H1 (cell line): ENCODE measurements at regions not wholly inside any gene's neighbourhood (a gene's known extent, or its start where the extent isn't known, plus 50 kb on each side); places are given as distances from the start of the nearest gene placed in this dataset.

Source experiments
- CTCF ChIA-PET: fragments of 300-600 bp; sonication (Branson Sonifier 250); formaldehyde crosslinking; loops from one replicate; lab custom pipeline; 2021; ENCODE audit not compliant: partially characterized antibody; lab: Charles Lee
- POLR2A ChIA-PET: fragments of 300-600 bp; sonication (Branson Sonifier 250); formaldehyde crosslinking; loops from one replicate; lab custom pipeline; 2021; ENCODE audit warnings: inconsistent platforms; ENCODE audit not compliant: partially characterized antibody; lab: Charles Lee
- DNase-seq, 2 experiments: peaks; one replicate each; pipeline versions ENCODE4 v3.0.0 to v3.0.0-alpha.2; 2010 to 2022; ENCODE audit warnings: low spot score in 2 of 2, low read depth in 1 of 2, mixed read lengths in 1 of 2
- FAIRE-seq: peaks from 2 replicates; lab custom pipeline; 2011; peaks lifted over from hg19 to GRCh38; lab: Jason Lieb, UNC
- H2AFZ ChIP-seq: 2 replicates; pipeline ENCODE4 v1.8.1; 2012; ENCODE audit warnings: low read length, inconsistent platforms
- H2AK5ac ChIP-seq: 2 replicates; pipeline ENCODE4 v1.6.1; 2013; ENCODE audit warnings: low read depth, low read length
- H2BK120ac ChIP-seq: replicated peaks from 2 replicates; pipeline ENCODE3; 2013; ENCODE audit warnings: low read depth, low read length, inconsistent platforms
- H2BK12ac ChIP-seq: 2 replicates; pipeline ENCODE4 v1.6.1; 2013; ENCODE audit warnings: low read depth, low read length
- H2BK15ac ChIP-seq: 2 replicates; pipeline ENCODE4 v1.6.1; 2013; ENCODE audit warnings: low read length
- H2BK20ac ChIP-seq: 2 replicates; pipeline ENCODE4 v1.6.1; 2013; ENCODE audit warnings: low read length
- H2BK5ac ChIP-seq: 2 replicates; pipeline ENCODE4 v1.6.1; 2013; ENCODE audit warnings: low read depth, low read length
- H3K14ac ChIP-seq: 2 replicates; pipeline ENCODE4 v1.6.1; 2013; ENCODE audit warnings: inconsistent platforms; ENCODE audit not compliant: insufficient read length
- H3K18ac ChIP-seq: 2 replicates; pipeline ENCODE4 v1.6.1; 2013; ENCODE audit warnings: low read length; ENCODE audit errors: extremely low read depth
- H3K23ac ChIP-seq: 2 replicates; pipeline ENCODE4 v1.6.1; 2013; ENCODE audit warnings: inconsistent platforms; ENCODE audit not compliant: insufficient read length
- H3K23me2 ChIP-seq: 2 replicates; pipeline ENCODE4 v1.6.1; 2013; ENCODE audit warnings: low read depth, low read length
- H3K27ac ChIP-seq: 2 replicates; pipeline ENCODE4 v1.6.1; 2011; ENCODE audit warnings: low read depth, low read length, inconsistent platforms
- H3K27me3 ChIP-seq, 4 experiments: replicated peaks in 1 of 4; 1 replicate in 1 of 4; 2 replicates in 3 of 4; pipeline versions ENCODE4 v1.6.1 to v1.8.1; 2011 to 2013; ENCODE audit warnings: low read length in 3 of 4, mild to moderate bottlenecking in 3 of 4, inconsistent platforms in 2 of 4, mixed read lengths in 2 of 4, moderate library complexity in 1 of 4; ENCODE audit not compliant: control insufficient read depth in 3 of 4, insufficient read depth in 3 of 4; ENCODE audit errors: extremely low read depth in 1 of 4
- H3K36me3 ChIP-seq, 4 experiments: 2 replicates each; pipeline versions ENCODE4 v1.6.1 to v1.8.1; 2011 to 2013; ENCODE audit warnings: mild to moderate bottlenecking in 4 of 4, low read length in 3 of 4, moderate library complexity in 2 of 4, control low read depth in 1 of 4, inconsistent platforms in 1 of 4; ENCODE audit not compliant: insufficient read depth in 4 of 4, control insufficient read depth in 2 of 4
- H3K4ac ChIP-seq: replicated peaks from 2 replicates; pipeline ENCODE3; 2013; ENCODE audit warnings: low read length, low read depth, mixed read lengths, inconsistent platforms; ENCODE audit not compliant: insufficient read length
- H3K4me1 ChIP-seq, 4 experiments: replicated peaks in 1 of 4; 1 replicate in 1 of 4; 2 replicates in 3 of 4; pipeline versions ENCODE4 v1.6.1 to v1.8.1; 2011 to 2013; ENCODE audit warnings: low read length in 3 of 4, inconsistent platforms in 2 of 4, mixed read lengths in 1 of 4; ENCODE audit not compliant: insufficient read depth in 4 of 4, control insufficient read depth in 3 of 4
- H3K4me2 ChIP-seq, 2 experiments: 2 replicates each; pipeline versions ENCODE4 v1.6.1 to v1.8.1; 2011 to 2013; ENCODE audit warnings: low read depth in 2 of 2, low read length in 2 of 2, control low read depth in 1 of 2, inconsistent platforms in 1 of 2, mild to moderate bottlenecking in 1 of 2; ENCODE audit not compliant: insufficient read depth in 1 of 2
- H3K4me3 ChIP-seq, 4 experiments: fragments of 200-600, 300-600 bp in 1 of 4; sonication (generic), shearing (Covaris generic), sonication (Bioruptor Twin) in 1 of 4; 2 replicates each; pipeline versions ENCODE4 v1.5.1 to v1.8.1; 2011 to 2016; ENCODE audit warnings: low read length in 4 of 4, low read depth in 3 of 4, control low read depth in 2 of 4, inconsistent platforms in 2 of 4, mild to moderate bottlenecking in 2 of 4, mixed read lengths in 1 of 4, moderate library complexity in 1 of 4; ENCODE audit not compliant: insufficient read depth in 2 of 4; ENCODE audit errors: extremely low read depth in 1 of 4
- H3K56ac ChIP-seq: replicated peaks from 2 replicates; pipeline ENCODE3; 2013; ENCODE audit warnings: low read depth, mild to moderate bottlenecking, mixed read lengths, low read length, inconsistent platforms; ENCODE audit not compliant: insufficient read length
- H3K79me1 ChIP-seq: 2 replicates; pipeline ENCODE4 v1.6.1; 2013; ENCODE audit warnings: low read depth, low read length, control low read depth
- H3K79me2 ChIP-seq, 2 experiments: 2 replicates each; pipeline versions ENCODE4 v1.6.1 to v1.8.1; 2012 to 2013; ENCODE audit warnings: low read length in 2 of 2, mild to moderate bottlenecking in 2 of 2, inconsistent platforms in 1 of 2; ENCODE audit not compliant: insufficient read depth in 2 of 2, control insufficient read depth in 1 of 2
- H3K9ac ChIP-seq, 4 experiments: replicated peaks in 1 of 4; 1 replicate in 1 of 4; 2 replicates in 3 of 4; pipeline versions ENCODE4 v1.6.1 to v1.8.1; 2011 to 2013; ENCODE audit warnings: low read depth in 3 of 4, low read length in 3 of 4, control low read depth in 2 of 4, mild to moderate bottlenecking in 2 of 4, moderate library complexity in 2 of 4, inconsistent platforms in 1 of 4; ENCODE audit errors: extremely low read depth in 1 of 4
- H3K9me3 ChIP-seq, 2 experiments: 2 replicates each; pipeline versions ENCODE4 v1.6.1 to v1.8.1; 2012 to 2013; ENCODE audit warnings: mild to moderate bottlenecking in 2 of 2, moderate library complexity in 2 of 2, control low read depth in 1 of 2, inconsistent platforms in 1 of 2, low read depth in 1 of 2, low read length in 1 of 2, mixed read lengths in 1 of 2; ENCODE audit not compliant: insufficient read depth in 2 of 2
- H4K20me1 ChIP-seq, 2 experiments: replicated peaks in 1 of 2; 2 replicates each; pipeline versions ENCODE3 to v1.8.1; 2011 to 2013; ENCODE audit warnings: inconsistent platforms in 2 of 2, low read length in 2 of 2, mild to moderate bottlenecking in 1 of 2; ENCODE audit not compliant: insufficient read depth in 2 of 2, control insufficient read depth in 1 of 2
- H4K5ac ChIP-seq: 2 replicates; pipeline ENCODE4 v1.6.1; 2013; ENCODE audit warnings: low read length, low read depth, mixed read lengths, inconsistent platforms; ENCODE audit not compliant: insufficient read length
- H4K8ac ChIP-seq: 2 replicates; pipeline ENCODE4 v1.8.0; 2013; ENCODE audit warnings: mild to moderate bottlenecking, moderate library complexity, low read length, inconsistent platforms; ENCODE audit not compliant: insufficient read depth; ENCODE audit errors: extremely low read depth
- H4K91ac ChIP-seq: replicated peaks from 2 replicates; pipeline ENCODE3; 2013; ENCODE audit warnings: low read length, mixed read lengths, inconsistent platforms; ENCODE audit not compliant: insufficient read length
- CBX8 ChIP-seq: fragments of 300-800, 300-1000 bp; sonication (generic); IDR thresholded peaks from 2 replicates; pipeline ENCODE4 v1.7.1; 2016; ENCODE audit warnings: low read depth, low read length, borderline replicate concordance
- CEBPB ChIP-seq: IDR thresholded peaks from 2 replicates; pipeline ENCODE4 v1.6.1; 2012; ENCODE audit warnings: low read depth, low read length
- EGR1 ChIP-seq: IDR thresholded peaks from 2 replicates; pipeline ENCODE4 v1.6.1; 2011; ENCODE audit warnings: low read depth, low read length, borderline replicate concordance
- EP300 ChIP-seq, 2 experiments: IDR thresholded peaks; 1 replicate in 1 of 2; 2 replicates in 1 of 2; pipeline ENCODE4 v1.6.1; 2011 to 2012; ENCODE audit warnings: low read depth in 2 of 2, low read length in 2 of 2, mild to moderate bottlenecking in 2 of 2, borderline replicate concordance in 1 of 2, inconsistent platforms in 1 of 2, moderate library complexity in 1 of 2
- FOSL1 ChIP-seq: IDR thresholded peaks from 2 replicates; pipeline ENCODE4 v1.6.1; 2011; ENCODE audit warnings: mild to moderate bottlenecking, low read depth, low read length, moderate library complexity; ENCODE audit not compliant: insufficient read depth
- NRF1 ChIP-seq: IDR thresholded peaks from 2 replicates; pipeline ENCODE4 v1.6.1; 2011; ENCODE audit warnings: mild to moderate bottlenecking, low read depth, low read length, improper control_type of control experiment
- SAP30 ChIP-seq: fragments of 300-600 bp; sonication (generic); IDR thresholded peaks from 2 replicates; pipeline ENCODE4 v1.7.1; 2012; ENCODE audit warnings: low read length, moderate library complexity, mild to moderate bottlenecking, inconsistent platforms; ENCODE audit not compliant: insufficient read depth, insufficient replicate concordance
- SIN3A ChIP-seq, 2 experiments: IDR thresholded peaks in 1 of 2; conservative IDR thresholded peaks in 1 of 2; 2 replicates each; pipeline ENCODE4 v1.6.1; 2011 to 2012; ENCODE audit warnings: low read length in 2 of 2, improper control_type of control experiment in 1 of 2, low read depth in 1 of 2, mild to moderate bottlenecking in 1 of 2
- SP2 ChIP-seq: IDR thresholded peaks from 2 replicates; pipeline ENCODE4 v1.6.1; 2012; ENCODE audit warnings: mild to moderate bottlenecking, low read length, inconsistent platforms
- YY1 ChIP-seq: IDR thresholded peaks from 2 replicates; pipeline ENCODE4 v1.6.1; 2011; ENCODE audit warnings: low read depth, mild to moderate bottlenecking, low read length
- ZNF274 ChIP-seq: IDR thresholded peaks from 2 replicates; pipeline ENCODE4 v1.7.0; 2012; ENCODE audit warnings: low read length, borderline replicate concordance; ENCODE audit errors: extremely low read depth
- WGBS, 2 experiments: shearing (Covaris generic) in 1 of 2; methylation state at CpG; one replicate each; pipeline versions ENCODE4 v1.1.6 to v1.1.7; 2013 to 2015; ENCODE audit warnings: low lambda C conversion rate in 2 of 2, mixed read lengths in 2 of 2, inconsistent platforms in 1 of 2, low coverage in 1 of 2, missing lambda C conversion rate in 1 of 2; ENCODE audit not compliant: insufficient replicate concordance in 2 of 2, insufficient coverage in 1 of 2, insufficient read length in 1 of 2; ENCODE audit errors: extremely low coverage in 1 of 2, missing lambda C conversion rate in 1 of 2; 5-methylcytosine and 5-hydroxymethylcytosine counted together
- TF ChIP-seq, protein P1 (sequence below): IDR thresholded peaks from 2 replicates; pipeline ENCODE4 v1.6.1; 2011; ENCODE audit warnings: low read depth, mild to moderate bottlenecking, low read length; ENCODE audit not compliant: insufficient read depth
- TF ChIP-seq, protein P2 (sequence below): IDR thresholded peaks from 2 replicates; pipeline ENCODE4 v1.6.1; 2011; ENCODE audit warnings: low read length, improper control_type of control experiment

DNA sequence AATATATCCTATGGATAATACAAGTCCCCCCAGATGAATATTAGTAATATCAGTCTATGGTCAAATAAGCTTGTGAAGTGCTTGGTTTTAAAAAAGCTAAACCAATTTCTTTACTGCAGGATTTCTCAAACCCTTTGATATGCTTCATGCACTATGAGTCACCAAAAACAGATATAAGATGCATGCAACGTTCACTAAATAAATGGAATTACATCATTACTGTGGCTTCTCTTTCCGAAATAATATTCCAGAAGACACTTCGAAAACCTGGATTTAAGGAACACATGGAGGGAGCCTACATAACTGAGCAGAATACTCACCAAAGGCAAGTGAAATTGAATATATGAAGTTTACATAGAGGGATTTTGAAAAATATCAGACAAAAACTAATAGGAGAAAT is 126.3 kb upstream of the ABI3BP start:
- no peak overlapping the region for H3K14ac ChIP-seq
- TF ChIP-seq EP300 (IDR thresholded peaks at IDR 0.05; ENCODE audit: borderline replicate concordance in 1 of 2, low read depth in 2 of 2, low read length in 2 of 2) (no peak), SP2 (no peak), SIN3A (conservative IDR thresholded peaks at IDR 0.05 in 1 of 2, IDR thresholded peaks at IDR 0.05 in 1 of 2; ENCODE audit: low read depth in 1 of 2, low read length in 2 of 2) (no peak), SAP30 (no peak), FOSL1 (no peak), YY1 (no peak), CEBPB (no peak), NRF1 (no peak), ZNF274 (no peak), CBX8 (no peak), EGR1 (no peak)
- TF ChIP-seq, protein P1, sequence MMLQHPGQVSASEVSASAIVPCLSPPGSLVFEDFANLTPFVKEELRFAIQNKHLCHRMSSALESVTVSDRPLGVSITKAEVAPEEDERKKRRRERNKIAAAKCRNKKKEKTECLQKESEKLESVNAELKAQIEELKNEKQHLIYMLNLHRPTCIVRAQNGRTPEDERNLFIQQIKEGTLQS: no peak
- TF ChIP-seq, protein P2, sequence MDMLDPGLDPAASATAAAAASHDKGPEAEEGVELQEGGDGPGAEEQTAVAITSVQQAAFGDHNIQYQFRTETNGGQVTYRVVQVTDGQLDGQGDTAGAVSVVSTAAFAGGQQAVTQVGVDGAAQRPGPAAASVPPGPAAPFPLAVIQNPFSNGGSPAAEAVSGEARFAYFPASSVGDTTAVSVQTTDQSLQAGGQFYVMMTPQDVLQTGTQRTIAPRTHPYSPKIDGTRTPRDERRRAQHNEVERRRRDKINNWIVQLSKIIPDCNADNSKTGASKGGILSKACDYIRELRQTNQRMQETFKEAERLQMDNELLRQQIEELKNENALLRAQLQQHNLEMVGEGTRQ: no peak

More for the DNA sequence above, 126.3 kb upstream of the ABI3BP start:
- Histone ChIP-seq H3K27me3 (no peaks in the 10 kb centered on the region), H2BK12ac (no peak overlapping the region), H4K20me1 (no peaks in the 10 kb centered on the region), H3K27ac (no peak overlapping the region), H2BK5ac (no peak overlapping the region), H3K36me3 (no peaks in the 10 kb centered on the region), H4K5ac (no peak overlapping the region), H3K4me2 (no peak overlapping the region), H3K4me3 (no peak overlapping the region), H2AK5ac (no peak overlapping the region), H3K18ac (no peak overlapping the region), H3K79me1 (no peaks in the 10 kb centered on the region), H3K4me1 (no peaks in the 10 kb centered on the region), H3K23ac (no peak overlapping the region), H2BK20ac (no peak overlapping the region), H3K56ac (no peak overlapping the region), H3K23me2 (no peaks in the 10 kb centered on the region), H4K91ac (no peak overlapping the region), H2BK15ac (no peak overlapping the region), H3K79me2 (no peaks in the 10 kb centered on the region), H3K9me3 (no peaks in the 10 kb centered on the region), H2BK120ac (no peak overlapping the region), H2AFZ (no peak overlapping the region), H4K8ac (no peak overlapping the region), H3K9ac (no peak overlapping the region), H3K4ac (no peak overlapping the region)
- DNase-seq (no peak), FAIRE-seq (no peak)
- 88% methylated on average over 3 of the region's 3 CpGs; no CpG with 5 or more reads in 1 of the 2 experiments for WGBS, 2 experiments
- ChIA-PET CTCF (no interaction called here), POLR2A (no interaction called here)
